Trophoblast cell (in vitro differentiated cells and primary cell): ENCODE measurements at regions not wholly inside any gene's neighbourhood (a gene's known extent, or its start where the extent isn't known, plus 50 kb on each side); places are given as distances from the start of the nearest gene placed in this dataset.

Source experiments
- DNase-seq, 2 donors: peaks; one replicate each; pipeline ENCODE4 v3.0.0-alpha.2; 2016
- H2AFZ ChIP-seq: 2 replicates; pipeline ENCODE4 v1.6.1; 2013; ENCODE audit warnings: low read length, moderate library complexity, mild to moderate bottlenecking; ENCODE audit not compliant: insufficient read depth, poor library complexity
- H2AK5ac ChIP-seq: 2 replicates; pipeline ENCODE4 v1.6.1; 2013; ENCODE audit warnings: mild to moderate bottlenecking, low read length
- H2BK120ac ChIP-seq: 2 replicates; pipeline ENCODE4 v1.6.1; 2013; ENCODE audit warnings: low read length, mild to moderate bottlenecking, moderate library complexity; ENCODE audit not compliant: insufficient read depth, poor library complexity
- H2BK12ac ChIP-seq: 2 replicates; pipeline ENCODE4 v1.6.1; 2013; ENCODE audit warnings: mild to moderate bottlenecking, low read length, moderate library complexity
- H2BK5ac ChIP-seq: 2 replicates; pipeline ENCODE4 v1.6.1; 2013; ENCODE audit warnings: low read length, low read depth, moderate library complexity, mild to moderate bottlenecking; ENCODE audit not compliant: poor library complexity
- H3K14ac ChIP-seq: 2 replicates; pipeline ENCODE4 v1.6.1; 2013; ENCODE audit warnings: mild to moderate bottlenecking, low read length
- H3K18ac ChIP-seq: 2 replicates; pipeline ENCODE4 v1.6.1; 2013; ENCODE audit warnings: mild to moderate bottlenecking, low read length
- H3K23ac ChIP-seq: 2 replicates; pipeline ENCODE4 v1.6.1; 2013; ENCODE audit warnings: low read length
- H3K27ac ChIP-seq: 2 replicates; pipeline ENCODE4 v1.5.1; 2013; ENCODE audit warnings: low read depth, mild to moderate bottlenecking, inconsistent platforms, low read length, moderate library complexity
- H3K27me3 ChIP-seq: 2 replicates; pipeline ENCODE4 v1.6.1; 2013; ENCODE audit warnings: inconsistent platforms, mild to moderate bottlenecking, low read length, moderate library complexity; ENCODE audit not compliant: insufficient read depth
- H3K36me3 ChIP-seq, 2 experiments: 1 replicate in 1 of 2; 2 replicates in 1 of 2; pipeline ENCODE4 v1.6.1; 2013; ENCODE audit warnings: low read length in 2 of 2, mild to moderate bottlenecking in 2 of 2, moderate library complexity in 1 of 2; ENCODE audit not compliant: insufficient read depth in 2 of 2, control insufficient read depth in 1 of 2
- H3K4ac ChIP-seq: 2 replicates; pipeline ENCODE4 v1.6.1; 2013; ENCODE audit warnings: low read depth, mild to moderate bottlenecking, low read length, moderate library complexity
- H3K4me1 ChIP-seq, 2 experiments: 1 replicate in 1 of 2; 2 replicates in 1 of 2; pipeline ENCODE4 v1.6.1; 2013; ENCODE audit warnings: low read length in 2 of 2, mild to moderate bottlenecking in 2 of 2, moderate library complexity in 1 of 2; ENCODE audit not compliant: insufficient read depth in 2 of 2, control insufficient read depth in 1 of 2
- H3K4me2 ChIP-seq: 2 replicates; pipeline ENCODE4 v1.6.1; 2013; ENCODE audit warnings: inconsistent platforms, mild to moderate bottlenecking, low read length, moderate library complexity
- H3K4me3 ChIP-seq: 2 replicates; pipeline ENCODE4 v1.5.1; 2013; ENCODE audit warnings: mild to moderate bottlenecking, low read depth, low read length, inconsistent platforms
- H3K79me1 ChIP-seq: one replicate; pipeline ENCODE4 v1.6.1; 2013; ENCODE audit warnings: low read length
- H3K79me2 ChIP-seq: 2 replicates; pipeline ENCODE4 v1.6.1; 2013; ENCODE audit warnings: low read length, mild to moderate bottlenecking; ENCODE audit not compliant: control insufficient read depth, insufficient read depth, poor library complexity
- H3K9ac ChIP-seq: 2 replicates; pipeline ENCODE4 v1.6.1; 2013; ENCODE audit warnings: mild to moderate bottlenecking, low read length
- H3K9me3 ChIP-seq: 2 replicates; pipeline ENCODE4 v1.6.1; 2013; ENCODE audit warnings: low read depth, mild to moderate bottlenecking, control low read depth, inconsistent platforms, low read length; ENCODE audit not compliant: insufficient read depth
- H4K12ac ChIP-seq: 2 replicates; pipeline ENCODE4 v1.6.1; 2013; ENCODE audit warnings: low read depth, mild to moderate bottlenecking, low read length, moderate library complexity
- H4K8ac ChIP-seq: 2 replicates; pipeline ENCODE4 v1.6.1; 2013; ENCODE audit warnings: low read depth, mild to moderate bottlenecking, low read length, moderate library complexity
- H4K91ac ChIP-seq: one replicate; pipeline ENCODE4 v1.6.1; 2013; ENCODE audit warnings: low read depth, mild to moderate bottlenecking, low read length, moderate library complexity
- WGBS: extraction: QIAGEN DNeasy Blood & Tissue Kit; methylation state at CpG from one replicate; pipeline ENCODE4 v1.1.7; 2013; ENCODE audit warnings: missing lambda C conversion rate; ENCODE audit not compliant: insufficient read length, insufficient coverage; ENCODE audit errors: extremely low coverage; 5-methylcytosine and 5-hydroxymethylcytosine counted together

- H4K91ac ChIP-seq = no peak overlapping the region
- no peaks in the 10 kb centered on the region for H3K4me1 ChIP-seq
- H2AFZ ChIP-seq = no peak overlapping the region
- H3K27me3 ChIP-seq = no peaks in the 10 kb centered on the region
- no peaks in the 10 kb centered on the region for H3K36me3 ChIP-seq
- no peak overlapping the region for H2BK12ac ChIP-seq
- H3K27ac ChIP-seq = no peak overlapping the region
- no peaks in the 10 kb centered on the region for H3K79me1 ChIP-seq
- H3K9me3 ChIP-seq = no peaks in the 10 kb centered on the region
- H4K12ac ChIP-seq = no peak overlapping the region
- H2AK5ac ChIP-seq = no peak overlapping the region
- H3K4ac ChIP-seq = no peak overlapping the region
- no peak for DNase-seq
- no peak overlapping the region for H4K8ac ChIP-seq
- H3K14ac ChIP-seq = no peak overlapping the region
- no peak overlapping the region for H3K23ac ChIP-seq
- H3K4me3 ChIP-seq = no peak overlapping the region
- no peak overlapping the region for H3K4me2 ChIP-seq
- H3K18ac ChIP-seq = no peak overlapping the region
- no peak overlapping the region for H3K9ac ChIP-seq
- no peak overlapping the region for H2BK5ac ChIP-seq
- no CpG with 5 or more reads among the region's 2 CpGs for WGBS
- H3K79me2 ChIP-seq = no peaks in the 10 kb centered on the region
- no peak overlapping the region for H2BK120ac ChIP-seq
These were observed 100.3 kb upstream of the NCKAP5 start for GRCh38 chr2:133668547-133668946.

- no peaks in the 10 kb centered on the region for H3K9me3 ChIP-seq
- H3K4me1 ChIP-seq = peaks cover 4% of the 10 kb centered on the region in 2 experiments
- no peak overlapping the region for H3K4me3 ChIP-seq
- H3K9ac ChIP-seq = no peak overlapping the region
- no peak overlapping the region for H4K12ac ChIP-seq
- H3K79me2 ChIP-seq = no peaks in the 10 kb centered on the region
- H2BK12ac ChIP-seq = no peak overlapping the region
- H2AK5ac ChIP-seq = no peak overlapping the region
- no peak overlapping the region for H2BK5ac ChIP-seq
- H2BK120ac ChIP-seq = no peak overlapping the region
- H4K91ac ChIP-seq = no peak overlapping the region
- H2AFZ ChIP-seq = no peak overlapping the region
- H3K14ac ChIP-seq = no peak overlapping the region
- no peak overlapping the region for H3K23ac ChIP-seq
- H3K4ac ChIP-seq = no peak overlapping the region
- H4K8ac ChIP-seq = no peak overlapping the region
- H3K79me1 ChIP-seq = no peaks in the 10 kb centered on the region
- no CpG with 5 or more reads among the region's 6 CpGs for WGBS
- no peak overlapping the region for H3K4me2 ChIP-seq
- H3K27me3 ChIP-seq = no peaks in the 10 kb centered on the region
- no peak for DNase-seq
- H3K36me3 ChIP-seq = no peaks in the 10 kb centered on the region
- H3K27ac ChIP-seq = no peak overlapping the region
- no peak overlapping the region for H3K18ac ChIP-seq
These were observed 105.1 kb upstream of the NCKAP5 start for GRCh38 chr2:133673305-133673905.

GRCh38 chr2:133674066-133674432 is 105.8 kb upstream of the NCKAP5 start:
- Histone ChIP-seq H3K27ac (no peak overlapping the region), H2BK12ac (no peak overlapping the region), H4K8ac (no peak overlapping the region), H3K4ac (no peak overlapping the region), H4K12ac (no peak overlapping the region), H3K14ac (no peak overlapping the region), H3K36me3 (no peaks in the 10 kb centered on the region), H2BK5ac (no peak overlapping the region), H3K79me1 (no peaks in the 10 kb centered on the region), H3K9ac (no peak overlapping the region), H4K91ac (no peak overlapping the region), H3K4me1 (peaks cover 4% of the 10 kb centered on the region in 2 experiments), H2AFZ (no peak overlapping the region), H2AK5ac (no peak overlapping the region), H3K4me2 (no peak overlapping the region), H2BK120ac (no peak overlapping the region), H3K4me3 (no peak overlapping the region), H3K18ac (no peak overlapping the region), H3K27me3 (no peaks in the 10 kb centered on the region), H3K9me3 (no peaks in the 10 kb centered on the region), H3K23ac (no peak overlapping the region), H3K79me2 (no peaks in the 10 kb centered on the region)
- no peak for DNase-seq
- no CpG with 5 or more reads among the region's 4 CpGs for WGBS

DNA sequence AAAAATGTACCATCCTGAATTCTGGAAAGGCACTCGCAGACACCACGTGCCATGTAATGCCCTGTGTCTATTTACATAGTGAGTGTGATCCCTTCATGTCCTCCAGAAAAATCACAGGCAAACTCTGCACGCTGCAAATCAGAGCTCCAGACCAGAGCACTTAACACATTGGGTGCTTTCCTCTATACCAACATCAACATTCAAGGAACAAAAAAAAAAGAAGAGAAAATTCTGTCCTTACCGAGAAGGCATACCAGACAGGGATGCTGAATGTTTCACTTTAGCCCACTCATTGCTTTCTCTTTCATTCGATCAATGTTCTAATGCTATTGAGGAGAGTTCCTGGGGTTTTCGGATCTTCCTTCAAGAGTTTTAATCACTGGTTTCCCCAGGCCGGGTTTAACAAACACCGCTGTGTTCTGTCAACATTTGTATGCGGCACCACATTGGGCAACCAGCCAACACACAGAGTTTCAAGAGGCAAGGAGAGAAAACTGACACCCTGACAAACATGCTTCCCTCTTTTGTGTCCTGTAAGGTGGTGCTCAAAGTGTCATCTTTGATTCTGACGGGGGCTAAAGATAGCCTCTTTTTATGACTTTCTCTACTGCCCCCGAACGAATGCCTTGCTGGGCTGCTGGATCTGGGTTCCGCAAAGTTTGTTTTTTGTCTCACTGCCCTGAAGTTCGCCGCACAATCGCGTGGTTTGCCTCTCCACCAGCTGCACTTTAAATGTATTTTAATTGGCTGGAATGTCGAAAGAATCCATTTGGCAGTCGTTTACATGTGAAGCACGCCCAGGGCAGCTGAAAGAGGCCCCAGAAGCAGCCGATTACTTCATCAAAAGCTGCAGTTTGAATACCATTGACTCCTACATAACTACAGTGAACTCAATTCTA is 106.4 kb upstream of the NCKAP5 start:
- Histone ChIP-seq H3K14ac (no peak overlapping the region), H3K4ac (no peak overlapping the region), H3K23ac (no peak overlapping the region), H3K79me1 (no peaks in the 10 kb centered on the region), H3K4me2 (peak overlapping the region; percentile 68), H3K18ac (no peak overlapping the region), H3K79me2 (no peaks in the 10 kb centered on the region), H4K8ac (no peak overlapping the region), H3K9me3 (no peaks in the 10 kb centered on the region), H3K4me1 (peaks cover 4% of the 10 kb centered on the region in 2 experiments), H4K91ac (no peak overlapping the region), H2AFZ (no peak overlapping the region), H3K27me3 (no peaks in the 10 kb centered on the region), H3K4me3 (no peak overlapping the region), H3K36me3 (no peaks in the 10 kb centered on the region), H2BK12ac (no peak overlapping the region), H2BK5ac (no peak overlapping the region), H2AK5ac (no peak overlapping the region), H4K12ac (no peak overlapping the region), H3K9ac (no peak overlapping the region), H3K27ac (no peak overlapping the region), H2BK120ac (no peak overlapping the region)
- no CpG with 5 or more reads among the region's 21 CpGs for WGBS
- peak; percentile 40 to 67 for DNase-seq
